Fibroblast of lung (primary cell): ENCODE measurements at regions not wholly inside any gene's neighbourhood (a gene's known extent, or its start where the extent isn't known, plus 50 kb on each side); places are given as distances from the start of the nearest gene placed in this dataset.

Source experiments
- DNase-seq, 2 donors: peaks; one replicate each; pipeline versions ENCODE4 v3.0.0 to v3.0.0-alpha.2; 2010; ENCODE audit warnings: low read depth in 2 of 2
- H2AFZ ChIP-seq: 2 replicates; pipeline ENCODE4 v1.5.1; 2012; ENCODE audit warnings: low read length, control low read depth, inconsistent platforms
- H3K27ac ChIP-seq: 2 replicates; pipeline ENCODE4 v1.5.1; 2011; ENCODE audit warnings: low read length, control low read depth; ENCODE audit not compliant: insufficient read depth
- H3K27me3 ChIP-seq: 2 replicates; pipeline ENCODE4 v1.5.1; 2011; ENCODE audit warnings: mild to moderate bottlenecking, low read length; ENCODE audit not compliant: control insufficient read depth, insufficient read depth
- H3K36me3 ChIP-seq: 2 replicates; pipeline ENCODE4 v1.5.1; 2011; ENCODE audit warnings: low read length; ENCODE audit not compliant: control insufficient read depth, insufficient read depth
- H3K4me1 ChIP-seq: 2 replicates; pipeline ENCODE4 v1.5.1; 2011; ENCODE audit warnings: low read length; ENCODE audit not compliant: control insufficient read depth, insufficient read depth; ENCODE audit errors: extremely low read depth
- H3K4me2 ChIP-seq: 2 replicates; pipeline ENCODE4 v1.5.1; 2011; ENCODE audit warnings: low read length, control low read depth; ENCODE audit not compliant: insufficient read depth; ENCODE audit errors: extremely low read depth
- H3K4me3 ChIP-seq, 4 experiments: fragments of 200-600 bp in 1 of 4; sonication (generic) in 1 of 4; replicated peaks in 1 of 4; 2 replicates each; pipeline ENCODE4 v1.5.1; 2011 to 2016; ENCODE audit warnings: low read length in 4 of 4, low read depth in 3 of 4, mild to moderate bottlenecking in 3 of 4, control low read depth in 2 of 4, inconsistent platforms in 1 of 4, mixed read lengths in 1 of 4; ENCODE audit not compliant: insufficient read depth in 1 of 4; ENCODE audit errors: control extremely low read depth in 1 of 4
- H3K79me2 ChIP-seq: 2 replicates; pipeline ENCODE4 v1.5.1; 2012; ENCODE audit warnings: mild to moderate bottlenecking, low read length, inconsistent platforms; ENCODE audit not compliant: control insufficient read depth, insufficient read depth
- H3K9ac ChIP-seq: 2 replicates; pipeline ENCODE4 v1.5.1; 2011; ENCODE audit warnings: mild to moderate bottlenecking, low read length, control low read depth; ENCODE audit not compliant: insufficient read depth
- H3K9me3 ChIP-seq: 2 replicates; pipeline ENCODE4 v1.5.1; 2012; ENCODE audit warnings: low read depth, low read length; ENCODE audit not compliant: control insufficient read depth, insufficient read depth
- H4K20me1 ChIP-seq: 2 replicates; pipeline ENCODE4 v1.5.1; 2011; ENCODE audit warnings: low read length; ENCODE audit not compliant: control insufficient read depth, insufficient read depth; ENCODE audit errors: extremely low read depth
- EZH2 ChIP-seq: IDR thresholded peaks from 2 replicates; pipeline ENCODE4 v1.5.1; 2012; ENCODE audit warnings: low read length, control low read depth, mild to moderate bottlenecking; ENCODE audit errors: missing control alignments
- TF ChIP-seq, protein P1 (sequence below), 2 donors: IDR thresholded peaks in 1 of 2; conservative IDR thresholded peaks in 1 of 2; 1 replicate in 1 of 2; 2 replicates in 1 of 2; pipeline ENCODE4 v1.5.1; 2011 to 2012; ENCODE audit warnings: low read length in 2 of 2, control low read depth in 1 of 2, inconsistent platforms in 1 of 2, low read depth in 1 of 2, mild to moderate bottlenecking in 1 of 2

- Histone ChIP-seq H4K20me1 (no peaks in the 10 kb centered on the region), H3K9me3 (no peaks in the 10 kb centered on the region), H2AFZ (no peak overlapping the region), H3K9ac (no peak overlapping the region), H3K79me2 (no peaks in the 10 kb centered on the region), H3K4me1 (peaks cover 14% of the 10 kb centered on the region), H3K27me3 (no peaks in the 10 kb centered on the region), H3K27ac (peak overlapping the region; percentile 40), H3K4me3 (no peak overlapping the region), H3K4me2 (no peak overlapping the region), H3K36me3 (no peaks in the 10 kb centered on the region)
- no peak for TF ChIP-seq EZH2
- TF ChIP-seq, protein P1, sequence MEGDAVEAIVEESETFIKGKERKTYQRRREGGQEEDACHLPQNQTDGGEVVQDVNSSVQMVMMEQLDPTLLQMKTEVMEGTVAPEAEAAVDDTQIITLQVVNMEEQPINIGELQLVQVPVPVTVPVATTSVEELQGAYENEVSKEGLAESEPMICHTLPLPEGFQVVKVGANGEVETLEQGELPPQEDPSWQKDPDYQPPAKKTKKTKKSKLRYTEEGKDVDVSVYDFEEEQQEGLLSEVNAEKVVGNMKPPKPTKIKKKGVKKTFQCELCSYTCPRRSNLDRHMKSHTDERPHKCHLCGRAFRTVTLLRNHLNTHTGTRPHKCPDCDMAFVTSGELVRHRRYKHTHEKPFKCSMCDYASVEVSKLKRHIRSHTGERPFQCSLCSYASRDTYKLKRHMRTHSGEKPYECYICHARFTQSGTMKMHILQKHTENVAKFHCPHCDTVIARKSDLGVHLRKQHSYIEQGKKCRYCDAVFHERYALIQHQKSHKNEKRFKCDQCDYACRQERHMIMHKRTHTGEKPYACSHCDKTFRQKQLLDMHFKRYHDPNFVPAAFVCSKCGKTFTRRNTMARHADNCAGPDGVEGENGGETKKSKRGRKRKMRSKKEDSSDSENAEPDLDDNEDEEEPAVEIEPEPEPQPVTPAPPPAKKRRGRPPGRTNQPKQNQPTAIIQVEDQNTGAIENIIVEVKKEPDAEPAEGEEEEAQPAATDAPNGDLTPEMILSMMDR (conservative IDR thresholded peaks at IDR 0.05 in 1 of 2, IDR thresholded peaks at IDR 0.05 in 1 of 2; ENCODE audit: low read depth in 1 of 2, low read length in 2 of 2) = no peak
- DNase-seq = no peak
Observed at GRCh38 chr17:63350364-63350763, 95.7 kb downstream of the CYB561 start.

GRCh38 chr17:63354256-63354655 lies 91.8 kb downstream of the CYB561 start:
- Histone ChIP-seq H3K4me2 (no peak overlapping the region), H3K27ac (no peak overlapping the region)
- peak in 1 of 2 donors; percentile 79 for DNase-seq

GRCh38 chr17:63356337-63356757 lies 89.8 kb downstream of the CYB561 start:
- H3K9me3 ChIP-seq = no peaks in the 10 kb centered on the region
- H3K79me2 ChIP-seq = no peaks in the 10 kb centered on the region
- peaks cover 2% of the 10 kb centered on the region for H3K36me3 ChIP-seq
- no peaks in the 10 kb centered on the region for H3K27me3 ChIP-seq
- no peaks in the 10 kb centered on the region for H4K20me1 ChIP-seq
- H3K4me2 ChIP-seq = peak overlapping the region; percentile 8
- DNase-seq = peak; percentile 90 to 92
- peak overlapping the region; percentile 46 for H3K27ac ChIP-seq
- no peak overlapping the region for H2AFZ ChIP-seq
- H3K9ac ChIP-seq = no peak overlapping the region
- H3K4me3 ChIP-seq = no peak overlapping the region
- no peak for TF ChIP-seq EZH2
- TF ChIP-seq, protein P1 (conservative IDR thresholded peaks at IDR 0.05 in 1 of 2, IDR thresholded peaks at IDR 0.05 in 1 of 2; ENCODE audit: low read depth in 1 of 2, low read length in 2 of 2) = no peak
- H3K4me1 ChIP-seq = peaks cover 17% of the 10 kb centered on the region

More at GRCh38 chr17:63354256-63354655, 91.8 kb downstream of the CYB561 start:
- Histone ChIP-seq H3K4me1 (peaks cover 24% of the 10 kb centered on the region), H3K9ac (no peak overlapping the region), H3K4me3 (no peak overlapping the region), H3K9me3 (no peaks in the 10 kb centered on the region), H3K36me3 (no peaks in the 10 kb centered on the region), H3K79me2 (no peaks in the 10 kb centered on the region), H4K20me1 (no peaks in the 10 kb centered on the region), H2AFZ (no peak overlapping the region), H3K27me3 (no peaks in the 10 kb centered on the region)
- TF ChIP-seq, protein P1 (conservative IDR thresholded peaks at IDR 0.05 in 1 of 2, IDR thresholded peaks at IDR 0.05 in 1 of 2; ENCODE audit: low read depth in 1 of 2, low read length in 2 of 2) = no peak
- TF ChIP-seq EZH2 = no peak
